ACC112 (cell line): ENCODE measurements at regions not wholly inside any gene's neighbourhood (a gene's known extent, or its start where the extent isn't known, plus 50 kb on each side); places are given as distances from the start of the nearest gene placed in this dataset.

ENCODE experiments used
- H2AFZ ChIP-seq: fragments of 200-600 bp; sonication (generic); one replicate; pipeline ENCODE4 v1.6.0; 2017; ENCODE audit warnings: antibody characterized with exemption, low read length; ENCODE audit not compliant: unreplicated experiment
- H3K27ac ChIP-seq: fragments of 200-600 bp; sonication (generic); 2 replicates; pipeline ENCODE4 v1.5.1; 2014; ENCODE audit warnings: low read depth, mild to moderate bottlenecking, antibody characterized with exemption, low read length, moderate library complexity
- H3K27me3 ChIP-seq: fragments of 200-600 bp; sonication (generic); 2 replicates; pipeline ENCODE4 v1.6.1; 2014; ENCODE audit warnings: mild to moderate bottlenecking, antibody characterized with exemption, low read length, moderate library complexity, mixed read lengths; ENCODE audit not compliant: insufficient read depth
- H3K36me3 ChIP-seq: fragments of 200-600 bp; sonication (generic); 2 replicates; pipeline ENCODE4 v1.6.1; 2016; ENCODE audit warnings: mild to moderate bottlenecking, antibody characterized with exemption, low read length, moderate library complexity, mixed read lengths; ENCODE audit not compliant: insufficient read depth
- H3K4me1 ChIP-seq: fragments of 200-600 bp; sonication (generic); one replicate; pipeline ENCODE4 v1.6.1; 2016; ENCODE audit warnings: low read length, mixed read lengths; ENCODE audit not compliant: insufficient read depth, unreplicated experiment, control insufficient read depth
- H3K4me3 ChIP-seq: fragments of 200-600 bp; sonication (generic); 2 replicates; pipeline ENCODE4 v1.5.1; 2014; ENCODE audit warnings: mild to moderate bottlenecking, low read depth, low read length
- H3K79me2 ChIP-seq: fragments of 200-600 bp; sonication (generic); one replicate; pipeline ENCODE4 v1.6.0; 2016; ENCODE audit warnings: low read length; ENCODE audit not compliant: control insufficient read depth, unreplicated experiment, insufficient read depth

GRCh38 chr5:152487130-152487529 is 82.1 kb upstream of the NMUR2 start:
- Histone ChIP-seq H2AFZ (no peak overlapping the region), H3K27ac (no peak overlapping the region), H3K79me2 (no peaks in the 10 kb centered on the region), H3K4me3 (no peak overlapping the region), H3K36me3 (no peaks in the 10 kb centered on the region), H3K27me3 (no peaks in the 10 kb centered on the region), H3K4me1 (no peaks in the 10 kb centered on the region)

GRCh38 chr5:152488869-152489268 is 83.8 kb upstream of the NMUR2 start:
- no peaks in the 10 kb centered on the region for H3K36me3 ChIP-seq
- no peaks in the 10 kb centered on the region for H3K79me2 ChIP-seq
- H3K4me3 ChIP-seq = no peak overlapping the region
- H3K27me3 ChIP-seq = no peaks in the 10 kb centered on the region
- no peak overlapping the region for H3K27ac ChIP-seq
- no peak overlapping the region for H2AFZ ChIP-seq
- H3K4me1 ChIP-seq = no peaks in the 10 kb centered on the region

GRCh38 chr5:152499814-152500535 is 94.9 kb upstream of the NMUR2 start:
- Histone ChIP-seq H3K27ac (no peak overlapping the region), H3K4me3 (no peak overlapping the region), H3K79me2 (no peaks in the 10 kb centered on the region), H3K36me3 (no peaks in the 10 kb centered on the region), H3K4me1 (no peaks in the 10 kb centered on the region), H2AFZ (no peak overlapping the region), H3K27me3 (no peaks in the 10 kb centered on the region)

GRCh38 chr5:152501294-152501693 is 96.2 kb upstream of the NMUR2 start:
- Histone ChIP-seq H3K79me2 (no peaks in the 10 kb centered on the region), H3K27ac (no peak overlapping the region), H3K36me3 (no peaks in the 10 kb centered on the region), H3K27me3 (no peaks in the 10 kb centered on the region), H3K4me3 (no peak overlapping the region), H2AFZ (no peak overlapping the region), H3K4me1 (no peaks in the 10 kb centered on the region)

GRCh38 chr5:152503206-152503605 is 98.1 kb upstream of the NMUR2 start:
- Histone ChIP-seq H3K36me3 (no peaks in the 10 kb centered on the region), H2AFZ (no peak overlapping the region), H3K79me2 (no peaks in the 10 kb centered on the region), H3K27ac (no peak overlapping the region), H3K4me3 (no peak overlapping the region), H3K4me1 (no peaks in the 10 kb centered on the region), H3K27me3 (peaks cover 5% of the 10 kb centered on the region)

- Histone ChIP-seq H3K36me3 (no peaks in the 10 kb centered on the region), H3K4me1 (no peaks in the 10 kb centered on the region), H3K4me3 (no peak overlapping the region), H3K27ac (no peak overlapping the region), H3K79me2 (no peaks in the 10 kb centered on the region), H3K27me3 (peaks cover 19% of the 10 kb centered on the region), H2AFZ (no peak overlapping the region)
These were observed 100.5 kb upstream of the NMUR2 start for GRCh38 chr5:152505442-152506042.

- no peaks in the 10 kb centered on the region for H3K36me3 ChIP-seq
- H3K27ac ChIP-seq = no peak overlapping the region
- H3K79me2 ChIP-seq = no peaks in the 10 kb centered on the region
- no peak overlapping the region for H2AFZ ChIP-seq
- H3K4me3 ChIP-seq = no peak overlapping the region
- peaks cover 25% of the 10 kb centered on the region for H3K27me3 ChIP-seq
- no peaks in the 10 kb centered on the region for H3K4me1 ChIP-seq
These were observed 106.0 kb upstream of the NMUR2 start for GRCh38 chr5:152511120-152511519.

- H3K4me1 ChIP-seq = no peaks in the 10 kb centered on the region
- H3K36me3 ChIP-seq = no peaks in the 10 kb centered on the region
- H3K4me3 ChIP-seq = no peak overlapping the region
- no peak overlapping the region for H2AFZ ChIP-seq
- peaks cover 24% of the 10 kb centered on the region for H3K27me3 ChIP-seq
- H3K79me2 ChIP-seq = no peaks in the 10 kb centered on the region
- H3K27ac ChIP-seq = no peak overlapping the region
These were observed 106.6 kb upstream of the NMUR2 start for GRCh38 chr5:152511531-152512132.

GRCh38 chr5:152514827-152515397 is 109.8 kb upstream of the NMUR2 start:
- Histone ChIP-seq H3K27ac (no peak overlapping the region), H2AFZ (no peak overlapping the region), H3K4me3 (no peak overlapping the region), H3K36me3 (no peaks in the 10 kb centered on the region), H3K27me3 (peaks cover 20% of the 10 kb centered on the region), H3K4me1 (no peaks in the 10 kb centered on the region), H3K79me2 (no peaks in the 10 kb centered on the region)

- no peaks in the 10 kb centered on the region for H3K4me1 ChIP-seq
- H3K27me3 ChIP-seq = peaks cover 6% of the 10 kb centered on the region; the same call in 1 of the 2 replicates
- H3K27ac ChIP-seq = no peak overlapping the region
- H3K79me2 ChIP-seq = no peaks in the 10 kb centered on the region
- no peak overlapping the region for H3K4me3 ChIP-seq
- H2AFZ ChIP-seq = no peak overlapping the region
- no peaks in the 10 kb centered on the region for H3K36me3 ChIP-seq
These were observed 118.9 kb upstream of the NMUR2 start for GRCh38 chr5:152523964-152524363.
